ENCODE measurements at regions not wholly inside any gene's neighbourhood (a gene's known extent, or its start where the extent isn't known, plus 50 kb on each side); places are given as distances from the start of the nearest gene placed in this dataset.

- H3K4me3 ChIP-seq: no peak overlapping the region
- no peaks in the 10 kb centered on the region for H3K9me3 ChIP-seq
- intact Hi-C loops (cut with DNase I): no loop called here
- H3K36me3 ChIP-seq: no peaks in the 10 kb centered on the region
- TF ChIP-seq POLR2A (IDR thresholded peaks at IDR 0.05) (no peak), CTCF (IDR thresholded peaks at IDR 0.05) (no peak), POLR2AphosphoS5 (IDR thresholded peaks at IDR 0.05; ENCODE audit: insufficient read depth in 1 of 2, low read depth in 1 of 2) (no peak)
- no peak for DNase-seq (ENCODE audit: extremely low spot score in 2 of 2)
- H3K27ac ChIP-seq: no peak overlapping the region
- H3K27me3 ChIP-seq: no peaks in the 10 kb centered on the region
- no peaks in the 10 kb centered on the region for H3K4me1 ChIP-seq
These were observed 137.6 kb downstream of the AKAP11 start for GRCh38 chr13:42409551-42409950.

GRCh38 chr13:42412812-42413483 lies 141.0 kb downstream of the AKAP11 start:
- no peak for DNase-seq (ENCODE audit: extremely low spot score in 2 of 2)
- TF ChIP-seq POLR2AphosphoS5 (IDR thresholded peaks at IDR 0.05; ENCODE audit: insufficient read depth in 1 of 2, low read depth in 1 of 2): no peak
- TF ChIP-seq CTCF (IDR thresholded peaks at IDR 0.05): no peak
- TF ChIP-seq POLR2A (IDR thresholded peaks at IDR 0.05): no peak
- no peaks in the 10 kb centered on the region for H3K36me3 ChIP-seq
- no peaks in the 10 kb centered on the region for H3K4me1 ChIP-seq
- no peak overlapping the region for H3K27ac ChIP-seq
- no peaks in the 10 kb centered on the region for H3K27me3 ChIP-seq
- intact Hi-C loops (cut with DNase I): no loop called here
- H3K9me3 ChIP-seq: no peaks in the 10 kb centered on the region
- H3K4me3 ChIP-seq: no peak overlapping the region

GRCh38 chr13:42413484-42413815 lies 141.5 kb downstream of the AKAP11 start:
- DNase-seq (ENCODE audit: extremely low spot score in 2 of 2): no peak
- Histone ChIP-seq H3K27me3 (no peaks in the 10 kb centered on the region), H3K36me3 (no peaks in the 10 kb centered on the region), H3K4me3 (no peak overlapping the region), H3K9me3 (no peaks in the 10 kb centered on the region), H3K27ac (no peak overlapping the region), H3K4me1 (no peaks in the 10 kb centered on the region)
- TF ChIP-seq POLR2A (IDR thresholded peaks at IDR 0.05): no peak
- no peak for TF ChIP-seq CTCF (IDR thresholded peaks at IDR 0.05)
- intact Hi-C loops (cut with DNase I): no loop called here

GRCh38 chr13:42417626-42418025 lies 145.7 kb downstream of the AKAP11 start:
- intact Hi-C loops (cut with DNase I): no loop called here
- no peak for DNase-seq (ENCODE audit: extremely low spot score in 2 of 2)

More at GRCh38 chr13:42417626-42418025, 145.7 kb downstream of the AKAP11 start:
- no peak overlapping the region for H3K4me3 ChIP-seq
- H3K27ac ChIP-seq: no peak overlapping the region
- H3K36me3 ChIP-seq: no peaks in the 10 kb centered on the region
- H3K9me3 ChIP-seq: no peaks in the 10 kb centered on the region
- TF ChIP-seq POLR2AphosphoS5 (IDR thresholded peaks at IDR 0.05; ENCODE audit: insufficient read depth in 1 of 2, low read depth in 1 of 2) (no peak), CTCF (IDR thresholded peaks at IDR 0.05) (no peak), POLR2A (IDR thresholded peaks at IDR 0.05) (no peak)
- H3K27me3 ChIP-seq: no peaks in the 10 kb centered on the region
- no peaks in the 10 kb centered on the region for H3K4me1 ChIP-seq
